ENCODE measurements at regions not wholly inside any gene's neighbourhood (a gene's known extent, or its start where the extent isn't known, plus 50 kb on each side); places are given as distances from the start of the nearest gene placed in this dataset.

- Mint-ChIP-seq H3K4me3 (no peak overlapping the region), H3K4me1 (no peaks in the 10 kb centered on the region), H3K27ac (no peak overlapping the region), H3K36me3 (no peaks in the 10 kb centered on the region), H3K9me3 (peaks cover 0 to 4% (median 1%) of the 10 kb centered on the region in 7 donors), H3K27me3 (ENCODE audit: low read depth in 3 of 3) (peaks cover 0 to 5% (median 2%) of the 10 kb centered on the region in 3 donors)
- TF ChIP-seq CTCF (IDR thresholded peaks at IDR 0.05), result no peak
- no peak for DNase-seq
- Histone ChIP-seq H3K4me3 (replicated peaks in 1 of 3; ENCODE audit: low read depth in 2 of 3, low read length in 3 of 3) (no peak overlapping the region), H3K9ac (ENCODE audit: insufficient read depth, low read length, poor library complexity, severe bottlenecking) (no peak overlapping the region), H3K4me2 (replicated peaks; ENCODE audit: extremely low read depth, low read length, poor library complexity, severe bottlenecking) (no peak overlapping the region), H3K79me2 (ENCODE audit: insufficient read depth, low read length) (no peaks in the 10 kb centered on the region), H3K36me3 (replicated peaks in 1 of 2; ENCODE audit: control insufficient read depth in 1 of 2, insufficient read depth in 2 of 2, low read length in 2 of 2) (no peaks in the 10 kb centered on the region), H3K4me1 (ENCODE audit: control insufficient read depth in 1 of 2, insufficient read depth in 2 of 2, low read length in 2 of 2) (no peaks in the 10 kb centered on the region), H3K27ac (ENCODE audit: low read depth in 1 of 2, low read length in 2 of 2) (no peak overlapping the region), H4K20me1 (ENCODE audit: insufficient read depth, low read length) (no peaks in the 10 kb centered on the region), H3K27me3 (ENCODE audit: control insufficient read depth in 2 of 2, insufficient read depth in 2 of 2, low read length in 2 of 2) (no peaks in the 10 kb centered on the region), H3K9me3 (replicated peaks in 1 of 2; ENCODE audit: control insufficient read depth in 1 of 2, insufficient read depth in 1 of 2, low read length in 2 of 2) (no peaks in the 10 kb centered on the region), H2AFZ (ENCODE audit: insufficient read depth, low read depth, low read length, poor library complexity, severe bottlenecking) (no peak overlapping the region)
- intact Hi-C loops (cut with micrococcal nuclease), result no loop called here
- 98% methylated on average over 5 of the region's 9 CpGs for WGBS (ENCODE audit: insufficient coverage)
Measured at GRCh38 chr5:143752165-143752850, 59.7 kb upstream of the HMHB1 start.

GRCh38 chr5:143751342-143751741 is 60.6 kb upstream of the HMHB1 start:
- H3K4me3 ChIP-seq (replicated peaks in 1 of 3; ENCODE audit: low read depth in 2 of 3, low read length in 3 of 3), result no peak overlapping the region
- no peaks in the 10 kb centered on the region for H3K4me1 Mint-ChIP-seq
- TF ChIP-seq CTCF (IDR thresholded peaks at IDR 0.05), result no peak
- H3K27me3 Mint-ChIP-seq (ENCODE audit: low read depth in 3 of 3), result peaks cover 0 to 5% (median 2%) of the 10 kb centered on the region in 3 donors
- WGBS (ENCODE audit: insufficient coverage), result 91% methylated on average over 1 of the region's 4 CpGs
- peaks cover 0 to 4% (median 1%) of the 10 kb centered on the region in 7 donors for H3K9me3 Mint-ChIP-seq
- no peaks in the 10 kb centered on the region for H3K36me3 ChIP-seq (replicated peaks in 1 of 2; ENCODE audit: control insufficient read depth in 1 of 2, insufficient read depth in 2 of 2, low read length in 2 of 2)
- H3K27me3 ChIP-seq (ENCODE audit: control insufficient read depth in 2 of 2, insufficient read depth in 2 of 2, low read length in 2 of 2), result no peaks in the 10 kb centered on the region
- H3K36me3 Mint-ChIP-seq, result no peaks in the 10 kb centered on the region
- H4K20me1 ChIP-seq (ENCODE audit: insufficient read depth, low read length), result no peaks in the 10 kb centered on the region
- H3K4me1 ChIP-seq (ENCODE audit: control insufficient read depth in 1 of 2, insufficient read depth in 2 of 2, low read length in 2 of 2), result no peaks in the 10 kb centered on the region
- no peak overlapping the region for H2AFZ ChIP-seq (ENCODE audit: insufficient read depth, low read depth, low read length, poor library complexity, severe bottlenecking)
- no peak overlapping the region for H3K4me2 ChIP-seq (replicated peaks; ENCODE audit: extremely low read depth, low read length, poor library complexity, severe bottlenecking)
- H3K4me3 Mint-ChIP-seq, result no peak overlapping the region
- no peaks in the 10 kb centered on the region for H3K9me3 ChIP-seq (replicated peaks in 1 of 2; ENCODE audit: control insufficient read depth in 1 of 2, insufficient read depth in 1 of 2, low read length in 2 of 2)
- H3K79me2 ChIP-seq (ENCODE audit: insufficient read depth, low read length), result no peaks in the 10 kb centered on the region
- no peak overlapping the region for H3K27ac Mint-ChIP-seq
- no peak for DNase-seq
- H3K27ac ChIP-seq (ENCODE audit: low read depth in 1 of 2, low read length in 2 of 2), result no peak overlapping the region
- no peak overlapping the region for H3K9ac ChIP-seq (ENCODE audit: insufficient read depth, low read length, poor library complexity, severe bottlenecking)
- intact Hi-C loops (cut with micrococcal nuclease), result no loop called here
